NCI-H82 treated with DMSO at 0.1 percent for 48 hours (cell line): ENCODE measurements at regions not wholly inside any gene's neighbourhood (a gene's known extent, or its start where the extent isn't known, plus 50 kb on each side); places are given as distances from the start of the nearest gene placed in this dataset.

Experiments
- DNase-seq: peaks from one replicate; lab custom pipeline; 2025; ENCODE audit not compliant: unreplicated experiment; lab: John Stamatoyannopoulos, UW

- no peak for DNase-seq
These were observed 684.3 kb downstream of the NR2F1-AS1 start for GRCh38 chr5:92896722-92897121.

- no peak for DNase-seq
These were observed 690.2 kb downstream of the NR2F1-AS1 start for GRCh38 chr5:92890841-92891244.

- DNase-seq: no peak
These were observed 691.9 kb downstream of the NR2F1-AS1 start for GRCh38 chr5:92889140-92889539.

GRCh38 chr5:92887254-92887653 lies 693.8 kb downstream of the NR2F1-AS1 start:
- no peak for DNase-seq

- DNase-seq: no peak
These were observed 694.3 kb downstream of the NR2F1-AS1 start for GRCh38 chr5:92886751-92887150.

- DNase-seq: no peak
These were observed 695.1 kb downstream of the NR2F1-AS1 start for GRCh38 chr5:92885950-92886349.

- no peak for DNase-seq
These were observed 696.5 kb downstream of the NR2F1-AS1 start for GRCh38 chr5:92884469-92884868.

GRCh38 chr5:92879806-92880543 lies 701.0 kb downstream of the NR2F1-AS1 start:
- DNase-seq: no peak

GRCh38 chr5:92874790-92875189 lies 706.2 kb downstream of the NR2F1-AS1 start:
- DNase-seq: no peak

- no peak for DNase-seq
These were observed 712.6 kb downstream of the NR2F1-AS1 start for GRCh38 chr5:92868442-92868841.

- no peak for DNase-seq
These were observed 716.4 kb downstream of the NR2F1-AS1 start for GRCh38 chr5:92864591-92864990.

GRCh38 chr5:92863666-92864065 lies 717.4 kb downstream of the NR2F1-AS1 start:
- no peak for DNase-seq

GRCh38 chr5:92861531-92862285 lies 719.3 kb downstream of the NR2F1-AS1 start:
- DNase-seq: no peak

- DNase-seq: no peak
These were observed 721.0 kb downstream of the NR2F1-AS1 start for GRCh38 chr5:92860061-92860460.

- no peak for DNase-seq
These were observed 728.8 kb downstream of the NR2F1-AS1 start for GRCh38 chr5:92852219-92852618.

GRCh38 chr5:92850886-92851285 lies 730.1 kb downstream of the NR2F1-AS1 start:
- DNase-seq: no peak

- no peak for DNase-seq
These were observed 731.3 kb downstream of the NR2F1-AS1 start for GRCh38 chr5:92849756-92850155.

GRCh38 chr5:92841604-92842155 lies 739.3 kb downstream of the NR2F1-AS1 start:
- no peak for DNase-seq

- DNase-seq: no peak
These were observed 742.8 kb downstream of the NR2F1-AS1 start for GRCh38 chr5:92838253-92838652.

- no peak for DNase-seq
These were observed 743.9 kb downstream of the NR2F1-AS1 start for GRCh38 chr5:92836855-92837755.

GRCh38 chr5:92835712-92836111 lies 745.3 kb downstream of the NR2F1-AS1 start:
- DNase-seq: no peak
